Keratinocyte (primary cell): ENCODE measurements at regions not wholly inside any gene's neighbourhood (a gene's known extent, or its start where the extent isn't known, plus 50 kb on each side); places are given as distances from the start of the nearest gene placed in this dataset.
"Not testable (repeated sequence)": the region's sequence is repeated elsewhere in the genome, so short reads cannot be mapped to it uniquely, and the experiment has no call there.

Source experiments
- EZH2 ChIP-seq: IDR thresholded peaks from one replicate; pipeline ENCODE4 v1.6.1; 2012; ENCODE audit warnings: inconsistent platforms, mild to moderate bottlenecking, low read length, moderate library complexity
- TF ChIP-seq, protein P1 (sequence below), 3 experiments: IDR thresholded peaks in 1 of 3; conservative IDR thresholded peaks in 1 of 3; optimal IDR thresholded peaks in 1 of 3; 2 replicates in 2 of 3; 3 replicates in 1 of 3; pipeline versions ENCODE3 to v1.5.1; 2011; ENCODE audit warnings: low read length in 3 of 3, mild to moderate bottlenecking in 3 of 3, moderate library complexity in 2 of 3, control low read depth in 1 of 3, inconsistent platforms in 1 of 3; ENCODE audit not compliant: insufficient read depth in 2 of 3; ENCODE audit errors: extremely low read depth in 1 of 3

DNA sequence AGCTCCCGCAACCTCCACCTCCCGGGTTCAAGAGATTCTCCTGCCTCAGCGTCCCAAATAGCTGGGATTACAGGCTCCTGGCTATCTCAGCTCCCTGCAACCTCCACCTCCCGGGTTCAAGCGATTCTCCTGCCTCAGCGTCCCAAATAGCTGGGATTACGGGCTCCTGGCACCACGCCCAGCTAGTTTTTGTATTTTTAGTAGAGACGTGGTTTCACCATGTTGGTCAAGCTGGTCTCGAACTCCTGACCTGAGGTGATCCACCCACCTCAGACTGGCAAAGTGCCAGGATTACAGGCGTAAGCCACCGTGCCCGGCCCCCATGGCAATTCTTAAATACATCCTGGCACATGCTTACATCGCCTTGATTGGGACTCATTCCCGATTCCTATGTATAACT, 1394.3 kb downstream of the OLFM4 start:
- TF ChIP-seq, protein P1, sequence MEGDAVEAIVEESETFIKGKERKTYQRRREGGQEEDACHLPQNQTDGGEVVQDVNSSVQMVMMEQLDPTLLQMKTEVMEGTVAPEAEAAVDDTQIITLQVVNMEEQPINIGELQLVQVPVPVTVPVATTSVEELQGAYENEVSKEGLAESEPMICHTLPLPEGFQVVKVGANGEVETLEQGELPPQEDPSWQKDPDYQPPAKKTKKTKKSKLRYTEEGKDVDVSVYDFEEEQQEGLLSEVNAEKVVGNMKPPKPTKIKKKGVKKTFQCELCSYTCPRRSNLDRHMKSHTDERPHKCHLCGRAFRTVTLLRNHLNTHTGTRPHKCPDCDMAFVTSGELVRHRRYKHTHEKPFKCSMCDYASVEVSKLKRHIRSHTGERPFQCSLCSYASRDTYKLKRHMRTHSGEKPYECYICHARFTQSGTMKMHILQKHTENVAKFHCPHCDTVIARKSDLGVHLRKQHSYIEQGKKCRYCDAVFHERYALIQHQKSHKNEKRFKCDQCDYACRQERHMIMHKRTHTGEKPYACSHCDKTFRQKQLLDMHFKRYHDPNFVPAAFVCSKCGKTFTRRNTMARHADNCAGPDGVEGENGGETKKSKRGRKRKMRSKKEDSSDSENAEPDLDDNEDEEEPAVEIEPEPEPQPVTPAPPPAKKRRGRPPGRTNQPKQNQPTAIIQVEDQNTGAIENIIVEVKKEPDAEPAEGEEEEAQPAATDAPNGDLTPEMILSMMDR (optimal IDR thresholded peaks at IDR 0.05 in 1 of 3, IDR thresholded peaks at IDR 0.05 in 1 of 3, conservative IDR thresholded peaks at IDR 0.05 in 1 of 3; ENCODE audit: extremely low read depth in 1 of 3, insufficient read depth in 2 of 3, low read length in 3 of 3) = not testable (repeated sequence)
- TF ChIP-seq EZH2 = not testable (repeated sequence)
